LNCaP clone FGC (cell line): ENCODE measurements at regions not wholly inside any gene's neighbourhood (a gene's known extent, or its start where the extent isn't known, plus 50 kb on each side); places are given as distances from the start of the nearest gene placed in this dataset.

Experiments used
- DNase-seq: peaks from one replicate; pipeline ENCODE4 v3.0.0-alpha.2; 2011; ENCODE audit warnings: low read depth
- H3K4me3 ChIP-seq: 2 replicates; pipeline ENCODE4 v1.5.1; 2011; ENCODE audit warnings: mild to moderate bottlenecking, low read depth, low read length, control low read depth
- CTCF ChIP-seq: IDR thresholded peaks from 2 replicates; pipeline ENCODE4 v1.5.1; 2012; ENCODE audit warnings: mild to moderate bottlenecking; ENCODE audit not compliant: control insufficient read depth, insufficient read depth; ENCODE audit errors: extremely low read depth

- TF ChIP-seq CTCF = no peak
- no peak overlapping the region for H3K4me3 ChIP-seq
- no peak for DNase-seq
Observed at GRCh38 chr7:125257617-125258016, 328.0 kb upstream of the POT1 start.

GRCh38 chr7:125256446-125256845 is 326.8 kb upstream of the POT1 start:
- DNase-seq = no peak

GRCh38 chr7:125255810-125256209 is 326.2 kb upstream of the POT1 start:
- no peak for TF ChIP-seq CTCF
- DNase-seq = no peak
- H3K4me3 ChIP-seq = no peak overlapping the region

More at GRCh38 chr7:125256446-125256845, 326.8 kb upstream of the POT1 start:
- H3K4me3 ChIP-seq = no peak overlapping the region
- no peak for TF ChIP-seq CTCF

- TF ChIP-seq CTCF = no peak
- no peak overlapping the region for H3K4me3 ChIP-seq
- DNase-seq = no peak
Observed at GRCh38 chr7:125254566-125254965, 324.9 kb upstream of the POT1 start.

GRCh38 chr7:125253452-125254190 is 324.0 kb upstream of the POT1 start:
- no peak for TF ChIP-seq CTCF
- H3K4me3 ChIP-seq = no peak overlapping the region
- no peak for DNase-seq

- H3K4me3 ChIP-seq = no peak overlapping the region
- no peak for TF ChIP-seq CTCF
- no peak for DNase-seq
Observed at GRCh38 chr7:125247514-125248098, 318.0 kb upstream of the POT1 start.

- no peak for DNase-seq
- TF ChIP-seq CTCF = no peak
Observed at GRCh38 chr7:125246706-125247105, 317.1 kb upstream of the POT1 start.

More at GRCh38 chr7:125246706-125247105, 317.1 kb upstream of the POT1 start:
- H3K4me3 ChIP-seq = no peak overlapping the region
